Liver (tissue), 8 donors: ENCODE measurements at regions not wholly inside any gene's neighbourhood (a gene's known extent, or its start where the extent isn't known, plus 50 kb on each side); places are given as distances from the start of the nearest gene placed in this dataset.

ENCODE experiments used
- DNase-seq: peaks from one replicate; pipeline ENCODE4 v3.0.0-alpha.2; 2017; ENCODE audit warnings: low spot score
- H3K27ac ChIP-seq, 2 donors: one replicate each; pipeline ENCODE4 v1.7.0; 2013; ENCODE audit warnings: inconsistent platforms in 2 of 2, low read length in 2 of 2, control low read depth in 1 of 2, low read depth in 1 of 2, mild to moderate bottlenecking in 1 of 2
- H3K27me3 ChIP-seq, 4 donors: one replicate each; pipeline versions ENCODE4 v1.6.1 to v1.7.0; 2013; ENCODE audit warnings: low read length in 3 of 4, inconsistent platforms in 1 of 4, mild to moderate bottlenecking in 1 of 4, moderate library complexity in 1 of 4; ENCODE audit not compliant: control insufficient read depth in 4 of 4, insufficient read depth in 4 of 4
- H3K36me3 ChIP-seq, 4 donors: one replicate each; pipeline versions ENCODE4 v1.6.1 to v1.7.0; 2013; ENCODE audit warnings: low read length in 3 of 4, mild to moderate bottlenecking in 3 of 4, low read depth in 1 of 4, moderate library complexity in 1 of 4; ENCODE audit not compliant: control insufficient read depth in 4 of 4, insufficient read depth in 3 of 4
- H3K4me1 ChIP-seq, 4 donors: one replicate each; pipeline versions ENCODE4 v1.6.1 to v1.7.0; 2013; ENCODE audit warnings: low read length in 3 of 4, mild to moderate bottlenecking in 3 of 4, moderate library complexity in 1 of 4; ENCODE audit not compliant: control insufficient read depth in 4 of 4, insufficient read depth in 4 of 4
- H3K4me3 ChIP-seq, 3 donors: one replicate each; pipeline versions ENCODE4 v1.6.1 to v1.7.0; 2013; ENCODE audit warnings: low read length in 3 of 3, control low read depth in 1 of 3, low read depth in 1 of 3, mild to moderate bottlenecking in 1 of 3
- H3K9ac ChIP-seq, 2 donors: one replicate each; pipeline ENCODE4 v1.7.0; 2013; ENCODE audit warnings: low read length in 2 of 2, mild to moderate bottlenecking in 2 of 2, moderate library complexity in 2 of 2, control low read depth in 1 of 2, low read depth in 1 of 2
- H3K9me3 ChIP-seq, 4 donors: one replicate each; pipeline versions ENCODE4 v1.6.1 to v1.7.0; 2013; ENCODE audit warnings: low read length in 3 of 4; ENCODE audit not compliant: control insufficient read depth in 4 of 4
- ATF3 ChIP-seq: IDR thresholded peaks from 2 replicates; pipeline ENCODE4 v1.6.1; 2016; ENCODE audit warnings: antibody characterized with exemption
- CTCF ChIP-seq: fragments of 150-350 bp; IDR thresholded peaks from 2 replicates; pipeline ENCODE4 v1.5.1; 2017; ENCODE audit warnings: improper control_type of control experiment, low read depth, low read length; ENCODE audit not compliant: missing input control
- EGR1 ChIP-seq, 2 donors: IDR thresholded peaks; 2 replicates each; pipeline ENCODE4 v1.6.1; 2016 to 2018; ENCODE audit warnings: antibody characterized with exemption in 2 of 2, low read depth in 2 of 2
- FOXA2 ChIP-seq: IDR thresholded peaks from 2 replicates; pipeline ENCODE4 v1.6.1; 2016; ENCODE audit warnings: antibody characterized with exemption
- HNF4A ChIP-seq, 2 donors: conservative IDR thresholded peaks; 2 replicates each; pipeline ENCODE4 v1.6.1; 2016; ENCODE audit warnings: antibody characterized with exemption in 2 of 2, mild to moderate bottlenecking in 2 of 2
- HNF4G ChIP-seq: IDR thresholded peaks from 2 replicates; pipeline ENCODE4 v1.6.1; 2016; ENCODE audit warnings: antibody characterized with exemption
- JUND ChIP-seq, 2 donors: IDR thresholded peaks; 2 replicates each; pipeline ENCODE4 v1.6.1; 2016; ENCODE audit warnings: antibody characterized with exemption in 2 of 2
- NR2F2 ChIP-seq: IDR thresholded peaks from 2 replicates; pipeline ENCODE4 v1.6.1; 2016; ENCODE audit warnings: antibody characterized with exemption
- RAD21 ChIP-seq, 2 donors: IDR thresholded peaks; 2 replicates each; pipeline ENCODE4 v1.6.1; 2016; ENCODE audit warnings: antibody characterized with exemption in 2 of 2, mild to moderate bottlenecking in 2 of 2
- REST ChIP-seq: IDR thresholded peaks from 2 replicates; pipeline ENCODE4 v1.6.1; 2016; ENCODE audit warnings: antibody characterized with exemption, mild to moderate bottlenecking
- RXRA ChIP-seq, 2 donors: IDR thresholded peaks; 2 replicates each; pipeline ENCODE4 v1.6.1; 2017 to 2018; ENCODE audit warnings: antibody characterized with exemption in 2 of 2, mild to moderate bottlenecking in 1 of 2
- SP1 ChIP-seq: IDR thresholded peaks from 2 replicates; pipeline ENCODE4 v1.6.1; 2018; ENCODE audit warnings: antibody characterized with exemption, mild to moderate bottlenecking
- TAF1 ChIP-seq: conservative IDR thresholded peaks from 2 replicates; pipeline ENCODE4 v1.6.1; 2016; ENCODE audit warnings: antibody characterized with exemption, mild to moderate bottlenecking
- YY1 ChIP-seq: IDR thresholded peaks from 2 replicates; pipeline ENCODE4 v1.6.1; 2016; ENCODE audit warnings: antibody characterized with exemption, mild to moderate bottlenecking
- WGBS: extraction: QIAGEN DNeasy Blood & Tissue Kit; methylation state at CpG from one replicate; pipeline ENCODE4 v1.1.7; 2013; 5-methylcytosine and 5-hydroxymethylcytosine counted together
- TF ChIP-seq, protein P1 (sequence below): IDR thresholded peaks from 2 replicates; pipeline ENCODE4 v1.6.1; 2016; ENCODE audit warnings: antibody characterized with exemption
- TF ChIP-seq, protein P2 (sequence below): IDR thresholded peaks from 2 replicates; pipeline ENCODE4 v1.6.1; 2016; ENCODE audit warnings: antibody characterized with exemption
- donor health status: healthy.
- donor health status: healthy.
- donor health status: healthy.
- donor health status: healthy.
- donor health status: healthy.

DNA sequence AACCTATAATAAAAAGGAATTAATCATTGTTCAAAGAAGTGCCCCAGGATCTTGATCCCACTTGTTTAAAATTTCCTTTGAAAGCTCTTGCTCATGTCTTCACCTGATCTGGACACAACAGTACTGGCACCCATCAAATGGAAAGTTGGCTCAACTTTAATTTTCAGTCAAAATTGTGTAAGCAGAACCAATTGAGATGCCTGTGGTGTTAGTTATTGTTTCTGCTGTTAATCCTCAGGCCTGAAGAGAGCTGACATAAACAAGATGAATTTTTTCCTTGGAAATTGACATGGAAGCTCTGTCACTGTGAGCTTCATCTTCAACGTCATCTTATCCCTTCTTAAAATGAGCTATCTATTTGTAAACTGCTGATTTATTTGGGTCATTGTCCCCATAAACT lies 88.3 kb upstream of the TNFSF4 start:
- DNase-seq = no peak
- Histone ChIP-seq H3K36me3 (no peaks in the 10 kb centered on the region), H3K4me1 (no peaks in the 10 kb centered on the region), H3K4me3 (no peak overlapping the region), H3K9ac (no peak overlapping the region), H3K27ac (no peak overlapping the region), H3K27me3 (no peaks in the 10 kb centered on the region), H3K9me3 (no peaks in the 10 kb centered on the region)
- TF ChIP-seq NR2F2 = no peak
- TF ChIP-seq FOXA2 = no peak
- no peak for TF ChIP-seq RXRA (IDR thresholded peaks at IDR 0.05)
- 83% methylated on average over 1 of the region's 1 CpG for WGBS

DNA sequence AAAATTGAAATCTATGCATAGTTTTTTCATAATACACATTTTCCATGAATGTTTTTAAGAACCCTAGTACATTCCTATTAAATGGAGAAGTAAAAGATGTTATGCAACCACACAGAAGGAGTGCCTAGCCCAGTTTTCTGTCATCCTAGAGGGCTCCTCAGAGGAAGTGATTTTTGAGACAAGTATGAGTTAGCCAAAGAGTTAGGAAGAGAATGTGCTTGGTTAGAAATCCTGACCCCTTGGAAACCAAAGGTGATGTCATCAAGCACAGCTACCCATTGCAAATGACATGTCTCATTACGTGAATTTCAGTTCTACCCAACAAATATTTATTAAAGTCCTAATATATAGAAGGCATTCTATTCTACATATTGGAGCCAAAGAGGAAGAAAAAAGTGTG lies 88.9 kb upstream of the TNFSF4 start:
- Histone ChIP-seq H3K9ac (no peak overlapping the region), H3K9me3 (no peaks in the 10 kb centered on the region), H3K27ac (no peak overlapping the region), H3K4me1 (no peaks in the 10 kb centered on the region), H3K36me3 (no peaks in the 10 kb centered on the region), H3K27me3 (no peaks in the 10 kb centered on the region), H3K4me3 (no peak overlapping the region)
- DNase-seq = no peak
- 96% methylated on average over 1 of the region's 1 CpG for WGBS
- TF ChIP-seq HNF4A (conservative IDR thresholded peaks at IDR 0.05) (no peak), TAF1 (no peak), CTCF (no peak), NR2F2 (no peak), REST (no peak), ATF3 (no peak), RXRA (IDR thresholded peaks at IDR 0.05) (no peak), FOXA2 (no peak), EGR1 (IDR thresholded peaks at IDR 0.05; ENCODE audit: low read depth in 2 of 2) (no peak), SP1 (no peak), JUND (IDR thresholded peaks at IDR 0.05) (no peak), HNF4G (no peak), YY1 (no peak)

DNA sequence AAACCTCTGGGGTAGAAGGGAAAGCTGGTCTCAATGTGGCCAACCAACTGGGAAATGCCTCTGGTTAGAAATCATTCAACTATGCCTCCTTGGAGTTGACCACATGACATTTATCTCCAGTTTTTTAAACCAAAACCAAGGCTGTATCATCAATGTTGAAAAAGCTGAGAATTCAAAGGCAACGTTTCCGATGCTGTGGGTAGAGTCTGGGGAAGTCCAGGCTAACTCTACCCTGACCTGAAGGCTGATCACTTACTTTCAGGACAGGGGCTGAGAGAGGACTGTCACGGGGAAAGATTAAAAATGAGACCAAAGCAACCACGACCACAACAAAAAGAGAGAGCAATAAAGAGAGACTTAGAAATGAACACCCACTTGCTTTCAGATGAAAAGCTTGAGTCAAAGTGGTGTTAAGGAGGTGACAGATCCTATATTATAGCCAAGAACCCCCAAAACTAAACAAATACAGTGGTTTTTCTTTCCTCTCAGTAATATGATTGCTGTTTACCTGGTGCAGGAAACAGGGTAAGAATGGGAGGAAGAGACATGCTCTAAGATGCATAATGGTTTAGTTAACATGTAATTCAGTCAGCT lies 90.8 kb upstream of the TNFSF4 start:
- Histone ChIP-seq H3K27ac (no peak overlapping the region), H3K36me3 (no peaks in the 10 kb centered on the region), H3K9me3 (no peaks in the 10 kb centered on the region), H3K9ac (no peak overlapping the region), H3K4me3 (no peak overlapping the region), H3K4me1 (no peaks in the 10 kb centered on the region), H3K27me3 (no peaks in the 10 kb centered on the region)
- WGBS = 85% methylated on average over 4 of the region's 4 CpGs
- no peak for DNase-seq
- TF ChIP-seq RXRA (IDR thresholded peaks at IDR 0.05) (no peak), YY1 (no peak), REST (no peak), TAF1 (no peak), RAD21 (IDR thresholded peaks at IDR 0.05) (no peak), SP1 (no peak), HNF4A (conservative IDR thresholded peaks at IDR 0.05) (no peak)
- TF ChIP-seq, protein P1, sequence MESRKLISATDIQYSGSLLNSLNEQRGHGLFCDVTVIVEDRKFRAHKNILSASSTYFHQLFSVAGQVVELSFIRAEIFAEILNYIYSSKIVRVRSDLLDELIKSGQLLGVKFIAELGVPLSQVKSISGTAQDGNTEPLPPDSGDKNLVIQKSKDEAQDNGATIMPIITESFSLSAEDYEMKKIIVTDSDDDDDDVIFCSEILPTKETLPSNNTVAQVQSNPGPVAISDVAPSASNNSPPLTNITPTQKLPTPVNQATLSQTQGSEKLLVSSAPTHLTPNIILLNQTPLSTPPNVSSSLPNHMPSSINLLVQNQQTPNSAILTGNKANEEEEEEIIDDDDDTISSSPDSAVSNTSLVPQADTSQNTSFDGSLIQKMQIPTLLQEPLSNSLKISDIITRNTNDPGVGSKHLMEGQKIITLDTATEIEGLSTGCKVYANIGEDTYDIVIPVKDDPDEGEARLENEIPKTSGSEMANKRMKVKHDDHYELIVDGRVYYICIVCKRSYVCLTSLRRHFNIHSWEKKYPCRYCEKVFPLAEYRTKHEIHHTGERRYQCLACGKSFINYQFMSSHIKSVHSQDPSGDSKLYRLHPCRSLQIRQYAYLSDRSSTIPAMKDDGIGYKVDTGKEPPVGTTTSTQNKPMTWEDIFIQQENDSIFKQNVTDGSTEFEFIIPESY = no peak
- TF ChIP-seq, protein P2, sequence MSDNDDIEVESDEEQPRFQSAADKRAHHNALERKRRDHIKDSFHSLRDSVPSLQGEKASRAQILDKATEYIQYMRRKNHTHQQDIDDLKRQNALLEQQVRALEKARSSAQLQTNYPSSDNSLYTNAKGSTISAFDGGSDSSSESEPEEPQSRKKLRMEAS = no peak
